Keratinocyte (primary cell): ENCODE measurements at regions not wholly inside any gene's neighbourhood (a gene's known extent, or its start where the extent isn't known, plus 50 kb on each side); places are given as distances from the start of the nearest gene placed in this dataset.

Source experiments
- DNase-seq: peaks from one replicate; pipeline ENCODE4 v3.0.0-alpha.2; 2011; ENCODE audit warnings: low read depth, missing footprints, low spot score
- FAIRE-seq: peaks from 2 replicates; lab custom pipeline; 2011; peaks lifted over from hg19 to GRCh38; lab: Jason Lieb, UNC
- H2AFZ ChIP-seq: 2 replicates; pipeline ENCODE4 v1.6.0; 2012; ENCODE audit warnings: low read length, control low read depth, inconsistent platforms; ENCODE audit not compliant: control insufficient read depth
- H3K27ac ChIP-seq: 2 replicates; pipeline ENCODE4 v1.5.1; 2011; ENCODE audit warnings: low read length; ENCODE audit not compliant: control insufficient read depth, insufficient read depth
- H3K27me3 ChIP-seq: 3 replicates; pipeline ENCODE4 v1.6.0; 2011; ENCODE audit warnings: low read length; ENCODE audit not compliant: control insufficient read depth, insufficient read depth; ENCODE audit errors: extremely low read depth
- H3K36me3 ChIP-seq, 2 experiments: 2 replicates in 1 of 2; 3 replicates in 1 of 2; pipeline ENCODE4 v1.5.1; 2011; ENCODE audit warnings: low read length in 2 of 2, mild to moderate bottlenecking in 1 of 2; ENCODE audit not compliant: control insufficient read depth in 2 of 2, insufficient read depth in 2 of 2; ENCODE audit errors: extremely low read depth in 1 of 2
- H3K4me1 ChIP-seq: 3 replicates; pipeline ENCODE4 v1.5.1; 2011; ENCODE audit warnings: low read length; ENCODE audit not compliant: control insufficient read depth, insufficient read depth; ENCODE audit errors: extremely low read depth
- H3K4me2 ChIP-seq: 3 replicates; pipeline ENCODE4 v1.6.0; 2011; ENCODE audit warnings: low read depth, low read length; ENCODE audit not compliant: control insufficient read depth, insufficient read depth; ENCODE audit errors: extremely low read depth
- H3K4me3 ChIP-seq, 3 experiments: fragments of 200-600 bp in 1 of 3; sonication (generic) in 1 of 3; 2 replicates in 2 of 3; 3 replicates in 1 of 3; pipeline ENCODE4 v1.5.1; 2011 to 2016; ENCODE audit warnings: low read length in 3 of 3, mild to moderate bottlenecking in 3 of 3, control low read depth in 2 of 3, inconsistent platforms in 1 of 3, low read depth in 1 of 3, mixed read lengths in 1 of 3, mixed run types in 1 of 3, moderate library complexity in 1 of 3; ENCODE audit not compliant: control insufficient read depth in 2 of 3, insufficient read depth in 2 of 3; ENCODE audit errors: extremely low read depth in 1 of 3
- H3K79me2 ChIP-seq: 2 replicates; pipeline ENCODE4 v1.6.0; 2012; ENCODE audit warnings: low read length; ENCODE audit not compliant: control insufficient read depth, insufficient read depth
- H3K9ac ChIP-seq: 3 replicates; pipeline ENCODE4 v1.6.0; 2011; ENCODE audit warnings: low read length; ENCODE audit not compliant: control insufficient read depth, insufficient read depth; ENCODE audit errors: extremely low read depth
- H3K9me1 ChIP-seq: 3 replicates; pipeline ENCODE4 v1.6.0; 2011; ENCODE audit warnings: low read length; ENCODE audit not compliant: control insufficient read depth, insufficient read depth; ENCODE audit errors: extremely low read depth
- H3K9me3 ChIP-seq: 2 replicates; pipeline ENCODE4 v1.5.1; 2012; ENCODE audit warnings: low read depth, low read length; ENCODE audit not compliant: control insufficient read depth
- H4K20me1 ChIP-seq: 3 replicates; pipeline ENCODE4 v1.6.0; 2011; ENCODE audit warnings: low read length; ENCODE audit not compliant: control insufficient read depth, insufficient read depth; ENCODE audit errors: extremely low read depth
- CTCF ChIP-seq, 3 experiments: IDR thresholded peaks in 1 of 3; conservative IDR thresholded peaks in 1 of 3; optimal IDR thresholded peaks in 1 of 3; 2 replicates in 2 of 3; 3 replicates in 1 of 3; pipeline versions ENCODE3 to v1.5.1; 2011; ENCODE audit warnings: low read length in 3 of 3, mild to moderate bottlenecking in 3 of 3, moderate library complexity in 2 of 3, control low read depth in 1 of 3, inconsistent platforms in 1 of 3; ENCODE audit not compliant: insufficient read depth in 2 of 3; ENCODE audit errors: extremely low read depth in 1 of 3
- EZH2 ChIP-seq: IDR thresholded peaks from one replicate; pipeline ENCODE4 v1.6.1; 2012; ENCODE audit warnings: inconsistent platforms, mild to moderate bottlenecking, low read length, moderate library complexity
- dilution Hi-C: fragments of 300-500 bp; cut with MboI; formaldehyde crosslinking; loops from one replicate; pipeline ENCODE4 v1.7.0; 2020; ENCODE audit warnings: low sequenced_read_pairs; ENCODE audit not compliant: extremely low pct_ligation_motif_present

- no peaks in the 10 kb centered on the region for H4K20me1 ChIP-seq
- DNase-seq (no peak), FAIRE-seq (no peak)
- H3K9ac ChIP-seq: no peak overlapping the region
- TF ChIP-seq CTCF (optimal IDR thresholded peaks at IDR 0.05 in 1 of 3, IDR thresholded peaks at IDR 0.05 in 1 of 3, conservative IDR thresholded peaks at IDR 0.05 in 1 of 3; ENCODE audit: extremely low read depth in 1 of 3, insufficient read depth in 2 of 3, low read length in 3 of 3): no peak
- no peak for TF ChIP-seq EZH2
- H3K79me2 ChIP-seq: no peaks in the 10 kb centered on the region
- H3K4me1 ChIP-seq: no peaks in the 10 kb centered on the region
- H3K9me3 ChIP-seq: no peaks in the 10 kb centered on the region
- no peak overlapping the region for H3K4me3 ChIP-seq
- H3K36me3 ChIP-seq: no peaks in the 10 kb centered on the region
- H3K27ac ChIP-seq: no peak overlapping the region
- no peaks in the 10 kb centered on the region for H3K9me1 ChIP-seq
- no peak overlapping the region for H2AFZ ChIP-seq
- no peak overlapping the region for H3K4me2 ChIP-seq
- dilution Hi-C loops: no loop called here
- H3K27me3 ChIP-seq: no peaks in the 10 kb centered on the region
These were observed 1397.3 kb upstream of the MIR17HG start for GRCh38 chr13:89950225-89950624.

- Histone ChIP-seq H2AFZ (no peak overlapping the region), H3K27ac (no peak overlapping the region), H3K4me1 (no peaks in the 10 kb centered on the region), H3K4me3 (no peak overlapping the region), H3K79me2 (no peaks in the 10 kb centered on the region), H3K9ac (no peak overlapping the region), H4K20me1 (no peaks in the 10 kb centered on the region), H3K9me3 (no peaks in the 10 kb centered on the region), H3K4me2 (no peak overlapping the region), H3K9me1 (no peaks in the 10 kb centered on the region), H3K27me3 (no peaks in the 10 kb centered on the region), H3K36me3 (no peaks in the 10 kb centered on the region)
- DNase-seq: no peak
- no peak for FAIRE-seq
- TF ChIP-seq EZH2 (no peak), CTCF (optimal IDR thresholded peaks at IDR 0.05 in 1 of 3, IDR thresholded peaks at IDR 0.05 in 1 of 3, conservative IDR thresholded peaks at IDR 0.05 in 1 of 3; ENCODE audit: extremely low read depth in 1 of 3, insufficient read depth in 2 of 3, low read length in 3 of 3) (no peak)
- dilution Hi-C loops: no loop called here
These were observed 1396.1 kb upstream of the MIR17HG start for GRCh38 chr13:89951341-89951740.
